SU-DHL-6 (cell line): ENCODE measurements at regions not wholly inside any gene's neighbourhood (a gene's known extent, or its start where the extent isn't known, plus 50 kb on each side); places are given as distances from the start of the nearest gene placed in this dataset.
"Not testable (repeated sequence)": the region's sequence is repeated elsewhere in the genome, so short reads cannot be mapped to it uniquely, and the experiment has no call there.

ENCODE experiments used
- H2AFZ ChIP-seq: fragments of 200-600 bp; sonication (generic); 2 replicates; pipeline ENCODE4 v1.6.1; 2014; ENCODE audit warnings: low read depth, mild to moderate bottlenecking, moderate library complexity, mixed read lengths, antibody characterized with exemption, low read length; ENCODE audit not compliant: severe bottlenecking
- H3F3A ChIP-seq: fragments of 200-600 bp; shearing (Covaris generic); 2 replicates; pipeline ENCODE4 v1.6.0; 2016; ENCODE audit warnings: antibody characterized with exemption, mild to moderate bottlenecking; ENCODE audit not compliant: insufficient read depth
- H3K27ac ChIP-seq: fragments of 200-600 bp; sonication (generic); 2 replicates; pipeline ENCODE4 v1.5.1; 2016; ENCODE audit warnings: low read depth, mild to moderate bottlenecking, low read length, moderate library complexity, mixed read lengths
- H3K27me3 ChIP-seq: fragments of 200-600 bp; sonication (generic), shearing (Covaris generic); 2 replicates; pipeline ENCODE4 v1.6.0; 2014; ENCODE audit warnings: mild to moderate bottlenecking, low read length
- H3K36me3 ChIP-seq: fragments of 200-600 bp; sonication (generic); 2 replicates; pipeline ENCODE4 v1.6.1; 2014; ENCODE audit warnings: mild to moderate bottlenecking, low read length, mixed read lengths
- H3K4me2 ChIP-seq: fragments of 300-600, 200-600 bp; shearing (Covaris generic), sonication (generic); 2 replicates; pipeline ENCODE4 v1.6.0; 2014; ENCODE audit warnings: low read length, low read depth, mild to moderate bottlenecking; ENCODE audit not compliant: poor library complexity, severe bottlenecking
- H3K4me3 ChIP-seq: fragments of 200-600 bp; sonication (generic); 2 replicates; pipeline ENCODE4 v1.5.1; 2014; ENCODE audit warnings: antibody characterized with exemption, low read length, mild to moderate bottlenecking, mixed read lengths; ENCODE audit not compliant: insufficient read depth, poor library complexity, severe bottlenecking
- H3K79me2 ChIP-seq: fragments of 200-600 bp; sonication (generic); 2 replicates; pipeline ENCODE4 v1.6.1; 2014; ENCODE audit warnings: mild to moderate bottlenecking, low read length, moderate library complexity; ENCODE audit not compliant: insufficient read depth
- H3K9ac ChIP-seq: fragments of 200-600 bp; sonication (generic); 2 replicates; pipeline ENCODE4 v1.7.0; 2014; ENCODE audit warnings: mild to moderate bottlenecking, low read length
- H3K9me2 ChIP-seq: fragments of 200-600 bp; sonication (generic); replicated peaks from 2 replicates; pipeline ENCODE4 v1.6.1; 2014; ENCODE audit warnings: low read length; ENCODE audit not compliant: insufficient read depth
- H3K9me3 ChIP-seq: fragments of 200-600 bp; sonication (generic); 2 replicates; pipeline ENCODE4 v1.6.1; 2014; ENCODE audit warnings: low read length, mixed read lengths; ENCODE audit not compliant: insufficient read depth
- H4K20me1 ChIP-seq: fragments of 200-600 bp; sonication (generic); 2 replicates; pipeline ENCODE4 v1.6.1; 2014; ENCODE audit warnings: low read depth, mild to moderate bottlenecking, antibody characterized with exemption, low read length, moderate library complexity, mixed read lengths
- EZH2phosphoT487 ChIP-seq: fragments of 200-600 bp; sonication (generic), shearing (Covaris generic); conservative IDR thresholded peaks from 2 replicates; pipeline ENCODE4 v1.6.1; 2018; ENCODE audit warnings: mild to moderate bottlenecking, antibody characterized with exemption, low read length, moderate library complexity, mixed read lengths
- TF ChIP-seq, protein P1 (sequence below): fragments of 200-600 bp; sonication (generic); IDR thresholded peaks from one replicate; pipeline ENCODE4 v1.5.1; 2017; ENCODE audit warnings: antibody characterized with exemption, mild to moderate bottlenecking, low read length, moderate library complexity; ENCODE audit not compliant: insufficient read depth, poor library complexity, severe bottlenecking

GRCh38 chr3:152910211-152910610, 75.3 kb downstream of the P2RY1 start:
- no peaks in the 10 kb centered on the region for H3K9me2 ChIP-seq
- H3K27me3 ChIP-seq, result no peaks in the 10 kb centered on the region
- H3K36me3 ChIP-seq, result no peaks in the 10 kb centered on the region
- TF ChIP-seq, protein P1, sequence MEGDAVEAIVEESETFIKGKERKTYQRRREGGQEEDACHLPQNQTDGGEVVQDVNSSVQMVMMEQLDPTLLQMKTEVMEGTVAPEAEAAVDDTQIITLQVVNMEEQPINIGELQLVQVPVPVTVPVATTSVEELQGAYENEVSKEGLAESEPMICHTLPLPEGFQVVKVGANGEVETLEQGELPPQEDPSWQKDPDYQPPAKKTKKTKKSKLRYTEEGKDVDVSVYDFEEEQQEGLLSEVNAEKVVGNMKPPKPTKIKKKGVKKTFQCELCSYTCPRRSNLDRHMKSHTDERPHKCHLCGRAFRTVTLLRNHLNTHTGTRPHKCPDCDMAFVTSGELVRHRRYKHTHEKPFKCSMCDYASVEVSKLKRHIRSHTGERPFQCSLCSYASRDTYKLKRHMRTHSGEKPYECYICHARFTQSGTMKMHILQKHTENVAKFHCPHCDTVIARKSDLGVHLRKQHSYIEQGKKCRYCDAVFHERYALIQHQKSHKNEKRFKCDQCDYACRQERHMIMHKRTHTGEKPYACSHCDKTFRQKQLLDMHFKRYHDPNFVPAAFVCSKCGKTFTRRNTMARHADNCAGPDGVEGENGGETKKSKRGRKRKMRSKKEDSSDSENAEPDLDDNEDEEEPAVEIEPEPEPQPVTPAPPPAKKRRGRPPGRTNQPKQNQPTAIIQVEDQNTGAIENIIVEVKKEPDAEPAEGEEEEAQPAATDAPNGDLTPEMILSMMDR, result no peak
- no peak overlapping the region for H2AFZ ChIP-seq
- H3K9ac ChIP-seq, result no peak overlapping the region
- no peaks in the 10 kb centered on the region for H3K9me3 ChIP-seq
- no peaks in the 10 kb centered on the region for H4K20me1 ChIP-seq
- no peak overlapping the region for H3K27ac ChIP-seq
- no peaks in the 10 kb centered on the region for H3K79me2 ChIP-seq
- no peak overlapping the region for H3K4me2 ChIP-seq
- H3K4me3 ChIP-seq, result no peak overlapping the region
- no peaks in the 10 kb centered on the region for H3F3A ChIP-seq

DNA sequence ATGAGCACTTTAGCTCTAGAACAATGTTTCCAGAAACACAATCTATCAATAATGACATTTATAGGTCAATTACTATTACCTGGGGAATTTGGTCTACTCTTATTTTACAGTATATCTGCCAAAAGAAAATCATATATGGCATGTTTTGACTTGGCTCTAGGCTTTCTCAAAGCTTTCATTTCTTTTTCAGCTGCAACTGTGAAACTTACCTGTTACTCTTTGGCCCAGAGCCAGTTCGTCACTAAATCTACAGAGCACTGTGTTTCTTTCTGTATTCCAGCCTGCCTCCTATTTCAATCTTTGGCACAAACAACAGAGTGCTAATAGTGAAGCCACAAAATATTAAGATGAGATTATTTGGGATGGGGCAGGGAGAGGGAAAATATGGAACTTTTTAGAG, 76.0 kb downstream of the P2RY1 start:
- TF ChIP-seq, protein P1, result no peak
- TF ChIP-seq EZH2phosphoT487, result no peak
- no peaks in the 10 kb centered on the region for H3K36me3 ChIP-seq

DNA sequence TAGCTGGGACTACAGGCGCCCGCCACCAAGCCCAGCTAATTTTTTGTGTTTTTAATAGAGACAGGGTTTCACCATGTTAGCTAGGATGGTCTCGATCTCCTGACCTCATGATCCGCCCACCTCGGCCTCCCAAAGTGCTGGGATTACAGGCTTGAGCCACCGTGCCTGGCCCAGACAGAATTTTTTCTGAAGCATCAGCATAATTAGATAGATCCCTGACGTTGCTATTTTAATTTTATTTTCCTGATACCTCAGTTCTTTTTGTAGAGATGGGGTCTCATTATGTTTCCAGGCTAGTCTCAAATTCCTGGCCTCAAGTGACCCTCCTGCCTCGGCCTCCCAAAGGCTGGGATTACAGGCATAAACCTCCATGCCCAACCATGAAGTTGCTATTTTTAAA, 79.8 kb downstream of the P2RY1 start:
- not testable (repeated sequence) for H3K27me3 ChIP-seq, H3K9me2 ChIP-seq, H3F3A ChIP-seq, H3K4me2 ChIP-seq, H3K79me2 ChIP-seq, H3K4me3 ChIP-seq, H3K27ac ChIP-seq, H3K9me3 ChIP-seq, H3K36me3 ChIP-seq, H2AFZ ChIP-seq, H3K9ac ChIP-seq, H4K20me1 ChIP-seq

More for the DNA sequence above, 76.0 kb downstream of the P2RY1 start:
- H3K27me3 ChIP-seq, result no peaks in the 10 kb centered on the region
- H3K9me2 ChIP-seq, result no peaks in the 10 kb centered on the region
- H3K9me3 ChIP-seq, result no peaks in the 10 kb centered on the region
- no peak overlapping the region for H3K4me3 ChIP-seq
- no peaks in the 10 kb centered on the region for H3F3A ChIP-seq
- no peaks in the 10 kb centered on the region for H3K79me2 ChIP-seq
- no peak overlapping the region for H3K9ac ChIP-seq
- no peak overlapping the region for H2AFZ ChIP-seq
- no peaks in the 10 kb centered on the region for H4K20me1 ChIP-seq
- no peak overlapping the region for H3K27ac ChIP-seq
- H3K4me2 ChIP-seq, result no peak overlapping the region

- H4K20me1 ChIP-seq, result no peaks in the 10 kb centered on the region
- H3K79me2 ChIP-seq, result no peaks in the 10 kb centered on the region
- H3K4me3 ChIP-seq, result no peak overlapping the region
- no peaks in the 10 kb centered on the region for H3K9me2 ChIP-seq
- H3K9ac ChIP-seq, result no peak overlapping the region
- no peaks in the 10 kb centered on the region for H3K36me3 ChIP-seq
- H3K4me2 ChIP-seq, result no peak overlapping the region
- TF ChIP-seq EZH2phosphoT487, result no peak
- TF ChIP-seq, protein P1, result no peak
- H2AFZ ChIP-seq, result no peak overlapping the region
- H3F3A ChIP-seq, result no peaks in the 10 kb centered on the region
- H3K27ac ChIP-seq, result no peak overlapping the region
- no peaks in the 10 kb centered on the region for H3K9me3 ChIP-seq
- H3K27me3 ChIP-seq, result no peaks in the 10 kb centered on the region
Observed at GRCh38 chr3:152915695-152916094, 80.8 kb downstream of the P2RY1 start.
